Keratinocyte (primary cell): ENCODE measurements at regions not wholly inside any gene's neighbourhood (a gene's known extent, or its start where the extent isn't known, plus 50 kb on each side); places are given as distances from the start of the nearest gene placed in this dataset.

Experiments used
- DNase-seq: peaks from one replicate; pipeline ENCODE4 v3.0.0-alpha.2; 2011; ENCODE audit warnings: low read depth, missing footprints, low spot score
- FAIRE-seq: peaks from 2 replicates; lab custom pipeline; 2011; peaks lifted over from hg19 to GRCh38; lab: Jason Lieb, UNC
- H2AFZ ChIP-seq: 2 replicates; pipeline ENCODE4 v1.6.0; 2012; ENCODE audit warnings: low read length, control low read depth, inconsistent platforms; ENCODE audit not compliant: control insufficient read depth
- H3K27ac ChIP-seq: 2 replicates; pipeline ENCODE4 v1.5.1; 2011; ENCODE audit warnings: low read length; ENCODE audit not compliant: control insufficient read depth, insufficient read depth
- H3K27me3 ChIP-seq: 3 replicates; pipeline ENCODE4 v1.6.0; 2011; ENCODE audit warnings: low read length; ENCODE audit not compliant: control insufficient read depth, insufficient read depth; ENCODE audit errors: extremely low read depth
- H3K36me3 ChIP-seq, 2 experiments: 2 replicates in 1 of 2; 3 replicates in 1 of 2; pipeline ENCODE4 v1.5.1; 2011; ENCODE audit warnings: low read length in 2 of 2, mild to moderate bottlenecking in 1 of 2; ENCODE audit not compliant: control insufficient read depth in 2 of 2, insufficient read depth in 2 of 2; ENCODE audit errors: extremely low read depth in 1 of 2
- H3K4me1 ChIP-seq: 3 replicates; pipeline ENCODE4 v1.5.1; 2011; ENCODE audit warnings: low read length; ENCODE audit not compliant: control insufficient read depth, insufficient read depth; ENCODE audit errors: extremely low read depth
- H3K4me2 ChIP-seq: 3 replicates; pipeline ENCODE4 v1.6.0; 2011; ENCODE audit warnings: low read depth, low read length; ENCODE audit not compliant: control insufficient read depth, insufficient read depth; ENCODE audit errors: extremely low read depth
- H3K4me3 ChIP-seq, 3 experiments: fragments of 200-600 bp in 1 of 3; sonication (generic) in 1 of 3; 2 replicates in 2 of 3; 3 replicates in 1 of 3; pipeline ENCODE4 v1.5.1; 2011 to 2016; ENCODE audit warnings: low read length in 3 of 3, mild to moderate bottlenecking in 3 of 3, control low read depth in 2 of 3, inconsistent platforms in 1 of 3, low read depth in 1 of 3, mixed read lengths in 1 of 3, mixed run types in 1 of 3, moderate library complexity in 1 of 3; ENCODE audit not compliant: control insufficient read depth in 2 of 3, insufficient read depth in 2 of 3; ENCODE audit errors: extremely low read depth in 1 of 3
- H3K79me2 ChIP-seq: 2 replicates; pipeline ENCODE4 v1.6.0; 2012; ENCODE audit warnings: low read length; ENCODE audit not compliant: control insufficient read depth, insufficient read depth
- H3K9ac ChIP-seq: 3 replicates; pipeline ENCODE4 v1.6.0; 2011; ENCODE audit warnings: low read length; ENCODE audit not compliant: control insufficient read depth, insufficient read depth; ENCODE audit errors: extremely low read depth
- H3K9me1 ChIP-seq: 3 replicates; pipeline ENCODE4 v1.6.0; 2011; ENCODE audit warnings: low read length; ENCODE audit not compliant: control insufficient read depth, insufficient read depth; ENCODE audit errors: extremely low read depth
- H3K9me3 ChIP-seq: 2 replicates; pipeline ENCODE4 v1.5.1; 2012; ENCODE audit warnings: low read depth, low read length; ENCODE audit not compliant: control insufficient read depth
- H4K20me1 ChIP-seq: 3 replicates; pipeline ENCODE4 v1.6.0; 2011; ENCODE audit warnings: low read length; ENCODE audit not compliant: control insufficient read depth, insufficient read depth; ENCODE audit errors: extremely low read depth
- CTCF ChIP-seq, 3 experiments: IDR thresholded peaks in 1 of 3; conservative IDR thresholded peaks in 1 of 3; optimal IDR thresholded peaks in 1 of 3; 2 replicates in 2 of 3; 3 replicates in 1 of 3; pipeline versions ENCODE3 to v1.5.1; 2011; ENCODE audit warnings: low read length in 3 of 3, mild to moderate bottlenecking in 3 of 3, moderate library complexity in 2 of 3, control low read depth in 1 of 3, inconsistent platforms in 1 of 3; ENCODE audit not compliant: insufficient read depth in 2 of 3; ENCODE audit errors: extremely low read depth in 1 of 3
- EZH2 ChIP-seq: IDR thresholded peaks from one replicate; pipeline ENCODE4 v1.6.1; 2012; ENCODE audit warnings: inconsistent platforms, mild to moderate bottlenecking, low read length, moderate library complexity
- dilution Hi-C: fragments of 300-500 bp; cut with MboI; formaldehyde crosslinking; loops from one replicate; pipeline ENCODE4 v1.7.0; 2020; ENCODE audit warnings: low sequenced_read_pairs; ENCODE audit not compliant: extremely low pct_ligation_motif_present

GRCh38 chr2:221215487-221215886, 356.6 kb downstream of the EPHA4 start:
- DNase-seq (no peak), FAIRE-seq (no peak)
- Histone ChIP-seq H3K4me1 (no peaks in the 10 kb centered on the region), H3K9me1 (no peaks in the 10 kb centered on the region), H4K20me1 (no peaks in the 10 kb centered on the region), H3K4me2 (no peak overlapping the region), H3K79me2 (no peaks in the 10 kb centered on the region), H3K9me3 (no peaks in the 10 kb centered on the region), H3K4me3 (no peak overlapping the region), H3K9ac (no peak overlapping the region), H3K27ac (no peak overlapping the region), H3K27me3 (no peaks in the 10 kb centered on the region), H2AFZ (no peak overlapping the region), H3K36me3 (no peaks in the 10 kb centered on the region)
- dilution Hi-C loops, result no loop called here
- no peak for TF ChIP-seq EZH2
- TF ChIP-seq CTCF (optimal IDR thresholded peaks at IDR 0.05 in 1 of 3, IDR thresholded peaks at IDR 0.05 in 1 of 3, conservative IDR thresholded peaks at IDR 0.05 in 1 of 3; ENCODE audit: extremely low read depth in 1 of 3, insufficient read depth in 2 of 3, low read length in 3 of 3), result no peak

- Histone ChIP-seq H2AFZ (no peak overlapping the region), H4K20me1 (no peaks in the 10 kb centered on the region), H3K4me1 (no peaks in the 10 kb centered on the region), H3K4me3 (no peak overlapping the region), H3K4me2 (no peak overlapping the region), H3K9ac (no peak overlapping the region), H3K36me3 (no peaks in the 10 kb centered on the region), H3K79me2 (no peaks in the 10 kb centered on the region), H3K9me3 (no peaks in the 10 kb centered on the region), H3K27me3 (no peaks in the 10 kb centered on the region), H3K9me1 (no peaks in the 10 kb centered on the region), H3K27ac (no peak overlapping the region)
- DNase-seq (no peak), FAIRE-seq (no peak)
- TF ChIP-seq CTCF (optimal IDR thresholded peaks at IDR 0.05 in 1 of 3, IDR thresholded peaks at IDR 0.05 in 1 of 3, conservative IDR thresholded peaks at IDR 0.05 in 1 of 3; ENCODE audit: extremely low read depth in 1 of 3, insufficient read depth in 2 of 3, low read length in 3 of 3), result no peak
- dilution Hi-C loops, result no loop called here
Observed at GRCh38 chr2:221216636-221217035, 355.5 kb downstream of the EPHA4 start.
